ENCODE measurements at regions not wholly inside any gene's neighbourhood (a gene's known extent, or its start where the extent isn't known, plus 50 kb on each side); places are given as distances from the start of the nearest gene placed in this dataset.

- no peaks in the 10 kb centered on the region for H3K4me1 ChIP-seq
- H3K4me3 ChIP-seq, result no peak overlapping the region
- H3K9me3 ChIP-seq, result peaks cover 0 to 24% (median 15%) of the 10 kb centered on the region in 12 donors
- intact Hi-C loops (cut with DNase I), result no loop called here
- TF ChIP-seq POLR2A (IDR thresholded peaks at IDR 0.05) (no peak), CTCF (IDR thresholded peaks at IDR 0.05) (no peak)
- peak in 1 of 4 donors; percentile 24 for ATAC-seq
- WGBS, 4 donors, result 74 to 92% (median 89%) methylated on average over 26 to 35 of the region's 35 CpGs
- DNase-seq, result peak in 3 of 5 donors; percentile 13 to 42 (median 23)
- H3K27ac ChIP-seq, result no peak overlapping the region
- no peaks in the 10 kb centered on the region for H3K36me3 ChIP-seq
- H3K27me3 ChIP-seq, result peaks cover 0 to 3% (median 0%) of the 10 kb centered on the region in 9 donors
These were observed 104.7 kb downstream of the PDGFA start for GRCh38 chr7:414681-415560.

GRCh38 chr7:415646-416525 is 103.8 kb downstream of the PDGFA start:
- no peaks in the 10 kb centered on the region for H3K36me3 ChIP-seq
- H3K27me3 ChIP-seq, result peaks cover 0 to 5% (median 0%) of the 10 kb centered on the region in 9 donors
- H3K27ac ChIP-seq, result no peak overlapping the region
- H3K4me3 ChIP-seq, result no peak overlapping the region
- TF ChIP-seq CTCF (IDR thresholded peaks at IDR 0.05) (no peak), POLR2A (IDR thresholded peaks at IDR 0.05) (no peak)
- ATAC-seq, result no peak
- peaks cover 0 to 24% (median 15%) of the 10 kb centered on the region in 12 donors for H3K9me3 ChIP-seq
- WGBS, 4 donors, result 85 to 87% (median 86%) methylated on average over 34 to 35 of the region's 35 CpGs
- DNase-seq, result peak in 2 of 5 donors; percentile 13 to 44
- intact Hi-C loops (cut with DNase I), result no loop called here
- no peaks in the 10 kb centered on the region for H3K4me1 ChIP-seq

GRCh38 chr7:416761-417624 is 102.7 kb downstream of the PDGFA start:
- intact Hi-C loops (cut with DNase I), result no loop called here
- Histone ChIP-seq H3K27me3 (peaks cover 0 to 12% (median 0%) of the 10 kb centered on the region in 9 donors), H3K4me1 (no peaks in the 10 kb centered on the region), H3K4me3 (no peak overlapping the region), H3K9me3 (peaks cover 0 to 24% (median 15%) of the 10 kb centered on the region in 12 donors), H3K27ac (no peak overlapping the region), H3K36me3 (no peaks in the 10 kb centered on the region)
- no peak for ATAC-seq
- peak in 2 of 5 donors; percentile 11 to 62 for DNase-seq
- TF ChIP-seq CTCF (IDR thresholded peaks at IDR 0.05) (no peak), POLR2A (IDR thresholded peaks at IDR 0.05) (no peak)
- 86 to 93% (median 89%) methylated on average over 16 to 25 of the region's 25 CpGs for WGBS, 4 donors

Data from heart left ventricle (tissue), 16 donors.